GM11168 (cell line): ENCODE measurements at regions not wholly inside any gene's neighbourhood (a gene's known extent, or its start where the extent isn't known, plus 50 kb on each side); places are given as distances from the start of the nearest gene placed in this dataset.

ENCODE experiments used
- in situ Hi-C: fragments of 300-500 bp; cut with MboI; formaldehyde crosslinking; loops from one replicate; pipeline ENCODE4 v1.12.0; 2022; ENCODE audit warnings: low sequenced_read_pairs; ENCODE audit not compliant: unreplicated experiment

- in situ Hi-C loops, result loop anchor here (25.0 kb wide), 1 partner anchor 335 kb away; no protein-coding TSS in a partner anchor
Observed at GRCh38 chr5:74927336-74927735, 61.1 kb upstream of the FAM169A start.

- in situ Hi-C loops, result no loop called here
Observed at GRCh38 chr5:74919487-74919886, 53.3 kb upstream of the FAM169A start.

GRCh38 chr5:74919041-74919440 lies 52.9 kb upstream of the FAM169A start:
- in situ Hi-C loops, result no loop called here

DNA sequence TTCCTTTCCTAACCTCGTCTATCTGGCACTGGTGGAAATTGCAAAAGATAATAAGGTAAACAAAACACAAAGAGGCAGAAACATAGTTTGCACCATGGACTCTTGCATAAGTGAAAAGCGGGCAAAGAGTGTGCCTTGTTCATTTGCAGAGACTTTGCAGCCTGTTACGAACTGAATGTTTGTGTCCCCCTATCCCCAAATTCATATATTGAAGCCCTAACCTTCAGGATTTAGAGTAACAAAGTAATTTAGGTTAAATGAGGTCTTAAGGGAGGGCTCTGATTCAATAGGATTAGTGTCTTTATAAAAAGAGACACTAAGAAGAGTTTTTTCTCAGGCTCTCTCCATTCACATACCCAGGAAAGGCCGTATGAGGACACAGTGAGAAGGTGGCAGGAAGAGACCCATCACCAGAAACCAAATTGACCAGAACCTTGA lies 52.1 kb upstream of the FAM169A start:
- in situ Hi-C loops, result no loop called here

DNA sequence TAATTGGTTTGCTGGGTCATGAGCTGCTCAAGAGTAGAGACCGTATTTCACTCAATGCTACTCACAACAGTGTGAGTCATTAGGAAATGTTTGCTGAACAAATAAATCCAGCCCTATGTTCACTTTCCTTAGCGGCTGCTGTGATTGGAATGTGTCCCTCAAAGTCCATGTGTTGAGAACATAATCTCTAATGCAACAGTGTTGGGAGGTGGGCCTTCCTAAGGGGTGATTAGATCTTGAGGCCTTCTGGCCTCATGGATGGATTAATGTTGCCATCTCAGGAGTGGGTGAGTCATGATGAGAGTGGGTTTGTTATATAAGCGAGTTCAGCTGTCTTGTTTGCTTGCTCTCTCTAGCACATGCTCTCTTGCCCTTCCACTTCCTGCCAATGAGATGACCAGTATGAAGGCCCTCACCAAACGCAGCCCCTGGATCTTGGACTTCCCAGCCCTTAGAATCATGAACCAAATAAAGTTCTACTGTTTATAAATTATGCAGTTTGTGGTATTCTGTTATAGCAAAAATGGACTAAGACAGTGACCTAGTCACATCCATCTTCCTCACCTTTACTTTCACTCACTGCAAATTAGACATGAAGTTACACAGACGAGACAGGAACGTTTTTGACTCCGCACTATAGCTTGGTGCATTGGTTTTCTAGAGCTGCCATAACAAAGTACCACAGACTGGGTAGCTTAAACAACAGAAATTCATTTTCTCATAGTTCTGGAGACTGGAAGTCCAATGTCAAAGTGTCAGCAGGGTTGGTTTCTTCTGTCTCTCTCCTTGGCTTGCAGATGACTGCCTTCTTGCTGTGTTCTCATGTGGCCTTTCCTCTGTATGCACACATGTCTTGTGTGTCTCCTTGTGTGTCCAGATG lies 50.9 kb upstream of the FAM169A start:
- in situ Hi-C loops, result no loop called here
